Lower leg skin (tissue), 4 donors: ENCODE measurements at regions not wholly inside any gene's neighbourhood (a gene's known extent, or its start where the extent isn't known, plus 50 kb on each side); places are given as distances from the start of the nearest gene placed in this dataset.

Experiments used
- DNase-seq, 2 donors: peaks; one replicate each; pipeline ENCODE4 v3.0.0-alpha.2; 2019; ENCODE audit warnings: low spot score in 2 of 2
- H3K4me3 ChIP-seq: fragments of 200-600 bp; sonication (generic); 2 replicates; pipeline ENCODE4 v1.5.1; 2017; ENCODE audit warnings: mild to moderate bottlenecking, low read depth; ENCODE audit not compliant: poor library complexity, severe bottlenecking
- POLR2A ChIP-seq, 2 donors: fragments of 450-650 bp; IDR thresholded peaks; one replicate each; pipeline ENCODE4 v1.6.1; 2016 to 2017; ENCODE audit warnings: antibody characterized with exemption in 2 of 2, mild to moderate bottlenecking in 1 of 2, moderate library complexity in 1 of 2
- WGBS, 2 donors: methylation state at CpG; one replicate each; pipeline ENCODE4 v1.1.5; 2018; 5-methylcytosine and 5-hydroxymethylcytosine counted together
- intact Hi-C: fragments of 100-400 bp; cut with DNase I; formaldehyde crosslinking; loops from one replicate; pipeline ENCODE4 v1.15.0; 2023; ENCODE audit warnings: low total_unique reads
- TF ChIP-seq, protein P1 (sequence below), 3 donors: fragments of 450-650 bp; IDR thresholded peaks; one replicate each; pipeline ENCODE4 v1.5.1; 2016; ENCODE audit warnings: antibody characterized with exemption in 3 of 3, mild to moderate bottlenecking in 3 of 3, moderate library complexity in 2 of 3

GRCh38 chr1:93800856-93801255 lies 78.2 kb downstream of the DNTTIP2 start:
- intact Hi-C loops = no loop called here
- no peak overlapping the region for H3K4me3 ChIP-seq
- no peak for TF ChIP-seq POLR2A (IDR thresholded peaks at IDR 0.05)
- TF ChIP-seq, protein P1, sequence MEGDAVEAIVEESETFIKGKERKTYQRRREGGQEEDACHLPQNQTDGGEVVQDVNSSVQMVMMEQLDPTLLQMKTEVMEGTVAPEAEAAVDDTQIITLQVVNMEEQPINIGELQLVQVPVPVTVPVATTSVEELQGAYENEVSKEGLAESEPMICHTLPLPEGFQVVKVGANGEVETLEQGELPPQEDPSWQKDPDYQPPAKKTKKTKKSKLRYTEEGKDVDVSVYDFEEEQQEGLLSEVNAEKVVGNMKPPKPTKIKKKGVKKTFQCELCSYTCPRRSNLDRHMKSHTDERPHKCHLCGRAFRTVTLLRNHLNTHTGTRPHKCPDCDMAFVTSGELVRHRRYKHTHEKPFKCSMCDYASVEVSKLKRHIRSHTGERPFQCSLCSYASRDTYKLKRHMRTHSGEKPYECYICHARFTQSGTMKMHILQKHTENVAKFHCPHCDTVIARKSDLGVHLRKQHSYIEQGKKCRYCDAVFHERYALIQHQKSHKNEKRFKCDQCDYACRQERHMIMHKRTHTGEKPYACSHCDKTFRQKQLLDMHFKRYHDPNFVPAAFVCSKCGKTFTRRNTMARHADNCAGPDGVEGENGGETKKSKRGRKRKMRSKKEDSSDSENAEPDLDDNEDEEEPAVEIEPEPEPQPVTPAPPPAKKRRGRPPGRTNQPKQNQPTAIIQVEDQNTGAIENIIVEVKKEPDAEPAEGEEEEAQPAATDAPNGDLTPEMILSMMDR (IDR thresholded peaks at IDR 0.05) = no peak
- no peak for DNase-seq
- WGBS, 2 donors = 81 to 83% methylated on average over 5 of the region's 5 CpGs

DNA sequence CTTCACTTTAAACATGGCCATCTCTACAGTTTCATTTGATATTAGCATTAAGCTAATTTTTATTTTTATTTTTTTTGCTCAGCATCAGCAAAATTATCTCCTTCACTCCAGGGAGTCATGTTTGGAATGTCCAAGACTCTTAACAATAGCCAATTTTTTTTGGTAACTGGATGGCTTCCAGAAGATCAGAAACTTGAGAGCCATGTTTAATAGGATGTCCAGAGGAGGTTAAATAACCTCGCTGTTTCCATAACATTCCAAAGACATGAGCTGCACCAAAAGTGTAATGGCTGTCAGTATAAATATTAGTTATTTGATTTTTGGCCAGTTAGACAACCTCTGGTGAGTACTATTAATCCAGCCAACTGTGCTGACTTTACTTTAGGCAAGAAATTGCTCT lies 80.7 kb downstream of the DNTTIP2 start:
- intact Hi-C loops = no loop called here
- no peak for DNase-seq
- WGBS, 2 donors = 60 to 73% methylated on average over 1 of the region's 1 CpG
- H3K4me3 ChIP-seq = no peak overlapping the region
- TF ChIP-seq POLR2A (IDR thresholded peaks at IDR 0.05) = no peak
- TF ChIP-seq, protein P1 (IDR thresholded peaks at IDR 0.05) = no peak

GRCh38 chr1:93784538-93784937 lies 94.5 kb downstream of the DNTTIP2 start:
- TF ChIP-seq, protein P1 (IDR thresholded peaks at IDR 0.05) = no peak
- no peak for TF ChIP-seq POLR2A (IDR thresholded peaks at IDR 0.05)
- no peak for DNase-seq
- 82 to 85% methylated on average over 3 of the region's 3 CpGs for whole genome bisulfite sequencing, 2 donors
- H3K4me3 ChIP-seq = no peak overlapping the region
- intact Hi-C loops = no loop called here

- 83 to 91% methylated on average over 2 of the region's 2 CpGs for WGBS, 2 donors
- no peak for DNase-seq
These were observed 95.1 kb downstream of the DNTTIP2 start for GRCh38 chr1:93783876-93784275.

DNA sequence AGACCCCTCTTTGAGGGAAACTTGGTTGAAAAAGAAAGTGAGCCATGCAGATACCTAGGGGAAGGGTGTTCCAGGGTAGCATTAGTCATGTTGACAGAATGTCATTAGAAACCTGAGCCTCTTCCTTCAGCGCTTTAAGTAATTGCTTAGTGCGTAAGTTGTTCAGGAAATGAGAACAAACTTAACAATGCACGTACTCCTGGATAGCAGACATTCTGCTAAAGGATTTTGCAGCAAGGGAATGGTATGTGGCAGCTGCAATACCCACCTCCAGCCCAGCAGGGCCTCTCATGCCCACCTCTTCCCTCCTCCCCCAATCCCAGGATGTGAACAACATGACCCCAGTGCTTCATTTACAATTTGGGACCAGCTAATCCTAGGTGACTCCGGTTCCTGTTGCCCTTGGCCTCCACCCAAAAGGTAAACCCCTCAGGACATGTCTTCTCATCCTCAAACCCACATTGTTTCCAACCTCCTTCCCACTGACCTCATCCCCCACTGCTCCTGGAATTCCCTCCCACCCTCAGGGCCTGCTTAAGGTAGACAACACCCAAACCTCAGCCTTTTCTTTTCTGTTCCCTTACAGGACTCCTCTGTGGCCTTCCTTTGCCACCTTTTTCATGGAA lies 98.0 kb upstream of the BCAR3 start:
- no peak overlapping the region for H3K4me3 ChIP-seq
- intact Hi-C loops = no loop called here
- WGBS, 2 donors = 66 to 72% methylated on average over 4 of the region's 4 CpGs
- DNase-seq = no peak
- no peak for TF ChIP-seq POLR2A (IDR thresholded peaks at IDR 0.05)
- TF ChIP-seq, protein P1 (IDR thresholded peaks at IDR 0.05) = no peak

More at GRCh38 chr1:93783876-93784275, 95.1 kb downstream of the DNTTIP2 start:
- H3K4me3 ChIP-seq = no peak overlapping the region
- TF ChIP-seq, protein P1 (IDR thresholded peaks at IDR 0.05) = no peak
- TF ChIP-seq POLR2A (IDR thresholded peaks at IDR 0.05) = no peak
- intact Hi-C loops = no loop called here

GRCh38 chr1:93778457-93778856 lies 96.8 kb upstream of the BCAR3 start:
- WGBS, 2 donors = 87 to 93% methylated on average over 2 of the region's 2 CpGs
- intact Hi-C loops = no loop called here
- DNase-seq = no peak
- H3K4me3 ChIP-seq = no peak overlapping the region
- TF ChIP-seq POLR2A (IDR thresholded peaks at IDR 0.05) = no peak
- TF ChIP-seq, protein P1 (IDR thresholded peaks at IDR 0.05) = no peak
